Transverse colon (tissue), 4 donors: ENCODE measurements at regions not wholly inside any gene's neighbourhood (a gene's known extent, or its start where the extent isn't known, plus 50 kb on each side); places are given as distances from the start of the nearest gene placed in this dataset.

ENCODE experiments used
- EP300 ChIP-seq: sonication (generic); formaldehyde crosslinking; IDR thresholded peaks from one replicate; pipeline ENCODE4 v1.6.1; 2017; ENCODE audit warnings: antibody characterized with exemption, low read depth
- POLR2AphosphoS5 ChIP-seq, 3 donors: sonication (generic); formaldehyde crosslinking; IDR thresholded peaks; one replicate each; pipeline ENCODE4 v1.6.1; 2016; ENCODE audit warnings: antibody characterized with exemption in 3 of 3
- TF ChIP-seq, protein P1 (sequence below), 5 experiments: fragments of 200-600 bp in 3 of 5; fragments of 450-650 bp in 2 of 5; sonication (generic) in 3 of 5; IDR thresholded peaks; 1 replicate in 2 of 5; 2 replicates in 3 of 5; pipeline ENCODE4 v1.5.1; 2016 to 2017; ENCODE audit warnings: antibody characterized with exemption in 5 of 5, inconsistent platforms in 3 of 5, mild to moderate bottlenecking in 2 of 5, moderate library complexity in 1 of 5

DNA sequence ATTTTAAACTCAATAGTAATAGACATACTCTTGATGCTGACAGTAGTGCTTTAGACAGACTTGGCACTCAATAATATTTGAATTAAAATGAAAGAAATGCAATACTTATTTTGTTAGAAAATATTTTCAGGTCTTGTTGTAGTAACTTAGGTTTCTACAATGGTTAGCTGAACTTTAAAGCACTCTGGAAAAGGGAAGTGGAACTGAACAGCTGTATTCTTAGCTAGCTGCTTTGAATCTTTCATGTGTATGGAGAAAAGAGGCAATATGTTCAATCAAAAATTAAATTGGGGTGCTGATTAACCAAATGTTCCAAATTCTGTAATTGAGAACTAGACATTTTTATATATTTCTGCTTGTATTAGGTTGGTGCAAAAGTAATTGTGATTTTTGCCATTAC, 517.9 kb upstream of the RAG2 start:
- TF ChIP-seq, protein P1, sequence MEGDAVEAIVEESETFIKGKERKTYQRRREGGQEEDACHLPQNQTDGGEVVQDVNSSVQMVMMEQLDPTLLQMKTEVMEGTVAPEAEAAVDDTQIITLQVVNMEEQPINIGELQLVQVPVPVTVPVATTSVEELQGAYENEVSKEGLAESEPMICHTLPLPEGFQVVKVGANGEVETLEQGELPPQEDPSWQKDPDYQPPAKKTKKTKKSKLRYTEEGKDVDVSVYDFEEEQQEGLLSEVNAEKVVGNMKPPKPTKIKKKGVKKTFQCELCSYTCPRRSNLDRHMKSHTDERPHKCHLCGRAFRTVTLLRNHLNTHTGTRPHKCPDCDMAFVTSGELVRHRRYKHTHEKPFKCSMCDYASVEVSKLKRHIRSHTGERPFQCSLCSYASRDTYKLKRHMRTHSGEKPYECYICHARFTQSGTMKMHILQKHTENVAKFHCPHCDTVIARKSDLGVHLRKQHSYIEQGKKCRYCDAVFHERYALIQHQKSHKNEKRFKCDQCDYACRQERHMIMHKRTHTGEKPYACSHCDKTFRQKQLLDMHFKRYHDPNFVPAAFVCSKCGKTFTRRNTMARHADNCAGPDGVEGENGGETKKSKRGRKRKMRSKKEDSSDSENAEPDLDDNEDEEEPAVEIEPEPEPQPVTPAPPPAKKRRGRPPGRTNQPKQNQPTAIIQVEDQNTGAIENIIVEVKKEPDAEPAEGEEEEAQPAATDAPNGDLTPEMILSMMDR (IDR thresholded peaks at IDR 0.05), result no peak
- no peak for TF ChIP-seq POLR2AphosphoS5 (IDR thresholded peaks at IDR 0.05)
- TF ChIP-seq EP300, result no peak
